ENCODE measurements at regions not wholly inside any gene's neighbourhood (a gene's known extent, or its start where the extent isn't known, plus 50 kb on each side); places are given as distances from the start of the nearest gene placed in this dataset.

DNA sequence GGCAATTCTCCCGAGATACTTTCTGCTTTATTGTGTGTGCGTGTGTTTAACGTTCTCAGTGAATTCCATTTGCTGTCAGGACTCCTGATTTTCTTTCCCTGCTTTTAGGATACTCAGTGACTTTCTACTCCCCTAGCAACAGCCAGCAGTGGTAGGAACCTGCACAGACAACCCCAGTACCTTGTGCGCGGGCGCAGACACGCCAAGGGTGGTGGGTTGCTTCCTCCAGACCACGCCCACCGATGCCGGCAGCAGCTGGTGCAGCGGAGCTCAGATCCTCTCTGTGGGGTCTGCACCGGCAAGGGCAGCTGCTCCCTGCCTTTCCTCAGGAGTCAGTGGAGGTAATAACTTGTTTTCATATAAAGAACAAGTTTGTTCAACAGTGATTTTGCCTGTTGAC, 225.1 kb upstream of the NDN start:
- TF ChIP-seq, protein P1, sequence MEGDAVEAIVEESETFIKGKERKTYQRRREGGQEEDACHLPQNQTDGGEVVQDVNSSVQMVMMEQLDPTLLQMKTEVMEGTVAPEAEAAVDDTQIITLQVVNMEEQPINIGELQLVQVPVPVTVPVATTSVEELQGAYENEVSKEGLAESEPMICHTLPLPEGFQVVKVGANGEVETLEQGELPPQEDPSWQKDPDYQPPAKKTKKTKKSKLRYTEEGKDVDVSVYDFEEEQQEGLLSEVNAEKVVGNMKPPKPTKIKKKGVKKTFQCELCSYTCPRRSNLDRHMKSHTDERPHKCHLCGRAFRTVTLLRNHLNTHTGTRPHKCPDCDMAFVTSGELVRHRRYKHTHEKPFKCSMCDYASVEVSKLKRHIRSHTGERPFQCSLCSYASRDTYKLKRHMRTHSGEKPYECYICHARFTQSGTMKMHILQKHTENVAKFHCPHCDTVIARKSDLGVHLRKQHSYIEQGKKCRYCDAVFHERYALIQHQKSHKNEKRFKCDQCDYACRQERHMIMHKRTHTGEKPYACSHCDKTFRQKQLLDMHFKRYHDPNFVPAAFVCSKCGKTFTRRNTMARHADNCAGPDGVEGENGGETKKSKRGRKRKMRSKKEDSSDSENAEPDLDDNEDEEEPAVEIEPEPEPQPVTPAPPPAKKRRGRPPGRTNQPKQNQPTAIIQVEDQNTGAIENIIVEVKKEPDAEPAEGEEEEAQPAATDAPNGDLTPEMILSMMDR (conservative IDR thresholded peaks at IDR 0.05; ENCODE audit: low read depth, low read length), result no peak
- TF ChIP-seq EZH2phosphoT487 (IDR thresholded peaks at IDR 0.05; ENCODE audit: borderline replicate concordance, low read length) (no peak), EZH2 (IDR thresholded peaks at IDR 0.05; ENCODE audit: low read length, unreplicated experiment) (no peak)
